Activated CD8-positive, alpha-beta memory T cell treated with anti-CD3 and anti-CD28 coated beads, Interleukin-2, amount 50 U/mL, for 48 hours (primary cell): ENCODE measurements at regions not wholly inside any gene's neighbourhood (a gene's known extent, or its start where the extent isn't known, plus 50 kb on each side); places are given as distances from the start of the nearest gene placed in this dataset.

ENCODE experiments used
- DNase-seq: peaks from one replicate; pipeline ENCODE4 v3.0.0-alpha.2; 2020

DNA sequence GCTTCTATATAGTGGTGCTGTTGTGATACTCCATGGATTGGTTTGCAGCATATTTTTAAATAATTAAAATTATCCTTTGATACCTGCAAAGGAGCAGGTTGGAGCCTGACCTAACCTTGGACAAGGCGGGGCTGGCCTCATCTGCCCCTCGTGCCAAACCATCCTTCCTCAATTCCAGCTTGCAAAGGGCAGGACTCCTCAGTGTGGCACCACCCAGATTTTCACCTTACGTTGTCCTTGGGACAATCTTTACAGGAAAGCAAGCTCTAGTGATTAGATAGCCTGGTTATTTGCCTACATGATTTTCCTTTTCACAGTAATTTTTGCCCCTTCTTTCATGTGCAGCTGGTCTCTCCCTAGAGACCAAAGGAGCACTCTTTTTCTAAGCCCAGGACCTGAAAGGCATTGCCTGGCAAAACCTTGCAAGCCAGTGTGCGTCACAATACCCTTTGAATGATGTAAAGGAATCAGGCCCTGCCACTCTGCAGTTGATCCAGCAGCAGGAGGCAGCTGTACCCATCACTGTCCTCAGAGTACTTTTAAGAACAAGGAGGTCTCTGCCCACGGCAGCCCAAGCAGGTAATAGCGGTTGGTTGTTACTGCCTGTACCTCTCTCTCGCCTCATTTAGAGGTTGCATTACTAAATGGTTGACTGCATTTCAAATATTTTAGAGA lies 99.4 kb downstream of the ADSS2 start:
- no peak for DNase-seq

DNA sequence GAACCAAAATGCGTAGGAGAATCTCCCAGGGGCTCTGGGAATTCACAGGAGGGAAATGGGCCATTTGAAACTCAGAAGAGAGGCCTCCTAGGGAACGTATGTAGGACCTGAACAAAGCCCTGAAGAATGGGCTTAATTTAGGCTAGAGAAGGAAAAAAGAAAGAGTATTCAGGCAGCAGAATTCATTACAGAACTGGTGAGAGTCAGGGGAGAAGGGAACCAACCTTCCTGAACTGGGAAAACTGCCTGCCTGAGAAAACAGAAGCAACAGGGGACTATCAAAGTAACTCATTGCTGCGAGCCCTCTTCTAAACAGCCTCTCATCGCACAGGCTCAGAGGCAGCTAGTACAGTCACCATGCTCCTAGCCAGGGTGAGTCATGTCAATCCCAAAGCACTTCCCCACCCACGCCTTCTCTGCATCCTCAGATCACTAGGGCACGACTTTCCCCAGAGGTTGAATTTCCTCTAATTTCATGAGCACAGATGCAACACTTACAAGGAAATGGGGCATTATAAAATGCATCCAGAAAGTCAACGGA lies 98.1 kb downstream of the ADSS2 start:
- DNase-seq: no peak

DNA sequence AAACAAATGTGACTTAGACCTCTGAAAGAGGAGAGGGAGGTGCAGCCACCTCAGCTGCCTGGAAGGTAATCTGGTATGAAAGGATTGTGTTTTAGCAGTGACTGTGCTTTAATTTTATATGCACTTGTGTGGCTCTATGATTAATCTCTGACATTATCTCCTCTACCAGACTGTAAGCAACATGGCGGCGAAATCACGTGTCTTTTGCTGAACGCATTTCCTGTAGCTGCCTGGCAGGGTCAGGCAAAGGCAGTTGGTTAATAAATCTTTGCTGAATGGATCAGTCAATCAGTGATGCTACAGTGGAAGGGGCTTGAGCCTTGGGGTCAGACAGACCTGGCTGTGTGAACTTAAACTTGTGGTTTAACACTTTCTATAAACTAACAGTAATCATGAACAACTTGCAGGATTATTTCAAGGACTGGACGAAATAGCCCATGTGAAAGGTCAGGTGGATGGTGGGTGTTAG lies 96.9 kb downstream of the ADSS2 start:
- DNase-seq: no peak

DNA sequence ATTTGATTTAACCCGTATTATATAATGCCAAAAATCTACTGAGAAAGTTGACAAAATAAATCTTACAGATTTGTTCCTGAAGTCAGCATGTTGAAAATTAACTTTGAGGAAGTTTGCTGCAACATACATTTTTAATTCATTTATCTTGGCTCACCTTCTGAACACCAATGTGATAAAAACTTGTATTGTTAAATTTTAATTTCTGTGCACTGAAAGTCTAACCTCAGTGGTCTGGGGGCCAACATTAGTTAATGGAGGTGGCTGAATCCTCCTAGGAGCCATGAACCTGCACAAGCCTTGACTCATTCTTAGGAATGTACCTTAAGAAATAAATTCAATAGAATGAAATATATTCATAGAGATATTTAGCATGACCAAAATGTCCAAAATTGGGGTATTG lies 95.3 kb downstream of the ADSS2 start:
- DNase-seq: no peak
